ENCODE measurements at regions not wholly inside any gene's neighbourhood (a gene's known extent, or its start where the extent isn't known, plus 50 kb on each side); places are given as distances from the start of the nearest gene placed in this dataset.

DNA sequence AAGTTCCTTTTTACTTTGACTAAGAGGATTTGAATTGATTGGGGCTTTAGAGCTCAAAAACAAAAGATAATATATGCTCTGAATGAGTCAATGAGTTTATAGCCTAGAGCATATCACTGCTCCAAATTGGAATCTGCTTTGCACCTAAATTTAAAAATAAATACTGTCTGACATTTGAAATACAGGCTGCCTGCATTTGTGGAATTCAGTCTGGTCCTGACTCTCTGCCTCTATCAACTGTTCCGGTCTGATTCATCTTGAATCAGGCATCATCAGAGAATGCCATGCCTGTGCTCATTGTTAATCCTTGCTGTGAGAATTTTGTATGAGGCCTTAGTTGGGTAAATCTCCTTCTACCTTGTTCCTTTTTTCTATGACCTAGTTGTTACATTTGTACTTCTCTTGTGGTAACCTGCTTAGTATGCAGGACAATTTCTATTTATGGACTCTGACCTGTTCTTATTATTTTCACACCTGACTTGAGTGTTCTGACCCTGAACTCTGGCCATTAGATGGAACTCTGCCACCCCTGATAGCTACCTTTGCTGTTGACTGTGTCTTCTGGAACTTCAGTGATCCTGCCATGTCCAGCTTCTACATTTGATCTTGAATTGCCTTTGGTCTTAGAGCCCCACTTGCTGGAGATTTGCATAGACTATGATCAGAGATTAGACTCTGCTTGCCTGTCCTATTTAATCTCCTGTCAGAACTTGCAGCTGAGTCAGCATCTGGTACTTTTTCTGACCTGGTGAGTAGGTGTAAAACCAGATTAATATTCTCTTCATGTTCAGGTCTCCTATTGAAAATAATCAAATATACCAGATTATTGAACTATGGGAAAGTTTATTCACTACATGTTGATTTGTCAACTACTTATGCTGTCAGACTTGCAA is 442.7 kb upstream of the HS3ST5 start:
- Histone ChIP-seq H3K36me3 (no peaks in the 10 kb centered on the region), H3K27me3 (replicated peaks; ENCODE audit: insufficient read depth) (no peaks in the 10 kb centered on the region), H3K27ac (no peak overlapping the region), H3K9me3 (no peaks in the 10 kb centered on the region), H3K4me1 (ENCODE audit: control insufficient read depth in 1 of 2, low read depth in 2 of 2) (no peaks in the 10 kb centered on the region), H3K4me3 (no peak overlapping the region)
- ATAC-seq (ENCODE audit: insufficient number of reproducible peaks, low FRiP score, low read depth) (no peak), DNase-seq (ENCODE audit: low spot score) (no peak)
- TF ChIP-seq, protein P1, sequence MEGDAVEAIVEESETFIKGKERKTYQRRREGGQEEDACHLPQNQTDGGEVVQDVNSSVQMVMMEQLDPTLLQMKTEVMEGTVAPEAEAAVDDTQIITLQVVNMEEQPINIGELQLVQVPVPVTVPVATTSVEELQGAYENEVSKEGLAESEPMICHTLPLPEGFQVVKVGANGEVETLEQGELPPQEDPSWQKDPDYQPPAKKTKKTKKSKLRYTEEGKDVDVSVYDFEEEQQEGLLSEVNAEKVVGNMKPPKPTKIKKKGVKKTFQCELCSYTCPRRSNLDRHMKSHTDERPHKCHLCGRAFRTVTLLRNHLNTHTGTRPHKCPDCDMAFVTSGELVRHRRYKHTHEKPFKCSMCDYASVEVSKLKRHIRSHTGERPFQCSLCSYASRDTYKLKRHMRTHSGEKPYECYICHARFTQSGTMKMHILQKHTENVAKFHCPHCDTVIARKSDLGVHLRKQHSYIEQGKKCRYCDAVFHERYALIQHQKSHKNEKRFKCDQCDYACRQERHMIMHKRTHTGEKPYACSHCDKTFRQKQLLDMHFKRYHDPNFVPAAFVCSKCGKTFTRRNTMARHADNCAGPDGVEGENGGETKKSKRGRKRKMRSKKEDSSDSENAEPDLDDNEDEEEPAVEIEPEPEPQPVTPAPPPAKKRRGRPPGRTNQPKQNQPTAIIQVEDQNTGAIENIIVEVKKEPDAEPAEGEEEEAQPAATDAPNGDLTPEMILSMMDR (IDR thresholded peaks at IDR 0.05), result no peak

DNA sequence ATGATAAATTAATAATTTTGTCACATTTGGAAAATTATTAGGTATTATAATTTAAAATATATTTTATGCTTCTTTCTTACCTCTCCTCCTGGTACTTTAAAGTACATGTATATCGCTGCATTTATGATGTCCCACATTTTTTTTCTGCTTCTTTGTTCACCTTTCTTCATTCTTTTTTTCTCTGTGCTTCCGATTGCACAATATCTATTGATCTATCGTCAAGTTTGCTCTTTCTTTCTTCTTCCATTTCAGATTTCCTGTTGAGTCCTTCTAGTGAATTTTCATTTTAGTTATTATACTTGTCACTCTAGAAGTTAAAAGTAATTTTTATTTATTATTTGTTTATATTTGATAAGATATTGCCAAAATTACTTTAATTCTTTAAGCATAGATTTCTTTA is 441.0 kb upstream of the HS3ST5 start:
- Histone ChIP-seq H3K4me1 (ENCODE audit: control insufficient read depth in 1 of 2, low read depth in 2 of 2) (no peaks in the 10 kb centered on the region), H3K9me3 (no peaks in the 10 kb centered on the region), H3K27me3 (replicated peaks; ENCODE audit: insufficient read depth) (no peaks in the 10 kb centered on the region), H3K27ac (no peak overlapping the region), H3K36me3 (no peaks in the 10 kb centered on the region), H3K4me3 (no peak overlapping the region)
- TF ChIP-seq, protein P1 (IDR thresholded peaks at IDR 0.05), result no peak
- ATAC-seq (ENCODE audit: insufficient number of reproducible peaks, low FRiP score, low read depth) (no peak), DNase-seq (ENCODE audit: low spot score) (no peak)

- DNase-seq (ENCODE audit: low spot score) (no peak), ATAC-seq (ENCODE audit: insufficient number of reproducible peaks, low FRiP score, low read depth) (no peak)
- H3K27ac ChIP-seq, result no peak overlapping the region
- no peak overlapping the region for H3K4me3 ChIP-seq
- TF ChIP-seq, protein P1 (IDR thresholded peaks at IDR 0.05), result no peak
- no peaks in the 10 kb centered on the region for H3K9me3 ChIP-seq
- no peaks in the 10 kb centered on the region for H3K36me3 ChIP-seq
- no peaks in the 10 kb centered on the region for H3K4me1 ChIP-seq (ENCODE audit: control insufficient read depth in 1 of 2, low read depth in 2 of 2)
- no peaks in the 10 kb centered on the region for H3K27me3 ChIP-seq (replicated peaks; ENCODE audit: insufficient read depth)
Measured at GRCh38 chr6:114783083-114783482, 440.3 kb upstream of the HS3ST5 start.

DNA sequence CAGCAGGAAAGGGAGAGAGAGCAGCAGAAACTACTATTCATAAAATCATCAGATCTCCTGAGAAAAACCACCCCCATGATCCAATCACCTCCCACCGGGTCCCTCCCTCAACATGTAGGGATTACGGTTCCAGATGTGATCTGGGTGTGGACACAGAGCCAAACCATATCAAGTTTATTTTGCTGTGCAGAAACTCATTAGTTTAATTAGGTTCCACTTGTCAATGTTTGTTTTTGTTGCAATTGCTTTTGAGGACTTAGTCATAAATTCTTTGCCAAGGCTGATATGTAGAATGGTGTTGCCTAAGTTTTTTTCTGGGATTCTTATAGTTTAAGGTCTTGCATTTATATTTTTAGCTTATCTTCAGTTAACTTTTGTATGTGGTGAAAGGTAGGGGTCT is 422.0 kb upstream of the HS3ST5 start:
- TF ChIP-seq, protein P1 (IDR thresholded peaks at IDR 0.05), result no peak
- H3K27ac ChIP-seq, result no peak overlapping the region
- no peaks in the 10 kb centered on the region for H3K9me3 ChIP-seq
- no peaks in the 10 kb centered on the region for H3K36me3 ChIP-seq
- no peaks in the 10 kb centered on the region for H3K4me1 ChIP-seq (ENCODE audit: control insufficient read depth in 1 of 2, low read depth in 2 of 2)
- no peak for DNase-seq (ENCODE audit: low spot score)
- H3K27me3 ChIP-seq (replicated peaks; ENCODE audit: insufficient read depth), result no peaks in the 10 kb centered on the region
- no peak overlapping the region for H3K4me3 ChIP-seq
- ATAC-seq (ENCODE audit: insufficient number of reproducible peaks, low FRiP score, low read depth), result no peak

- DNase-seq (ENCODE audit: low spot score), result no peak
- no peaks in the 10 kb centered on the region for H3K27me3 ChIP-seq (replicated peaks; ENCODE audit: insufficient read depth)
- no peaks in the 10 kb centered on the region for H3K36me3 ChIP-seq
- no peaks in the 10 kb centered on the region for H3K4me1 ChIP-seq (ENCODE audit: control insufficient read depth in 1 of 2, low read depth in 2 of 2)
- TF ChIP-seq, protein P1 (IDR thresholded peaks at IDR 0.05), result no peak
- H3K4me3 ChIP-seq, result no peak overlapping the region
- ATAC-seq (ENCODE audit: insufficient number of reproducible peaks, low FRiP score, low read depth), result no peak
- H3K27ac ChIP-seq, result no peak overlapping the region
- H3K9me3 ChIP-seq, result no peaks in the 10 kb centered on the region
Measured at GRCh38 chr6:114762145-114762544, 419.3 kb upstream of the HS3ST5 start.

Measured in thoracic aorta (tissue), 2 donors.